ENCODE measurements at regions not wholly inside any gene's neighbourhood (a gene's known extent, or its start where the extent isn't known, plus 50 kb on each side); places are given as distances from the start of the nearest gene placed in this dataset.

GRCh38 chr5:158430166-158430797, 571.3 kb upstream of the CLINT1 start:
- WGBS, 2 experiments (ENCODE audit: insufficient coverage in 2 of 2): 86 to 92% methylated on average over 1 of the region's 2 CpGs
- Histone ChIP-seq H3K9me3 (ENCODE audit: control insufficient read depth, low read length) (no peaks in the 10 kb centered on the region), H3K27ac (ENCODE audit: low read depth, low read length, severe bottlenecking) (no peak overlapping the region)

DNA sequence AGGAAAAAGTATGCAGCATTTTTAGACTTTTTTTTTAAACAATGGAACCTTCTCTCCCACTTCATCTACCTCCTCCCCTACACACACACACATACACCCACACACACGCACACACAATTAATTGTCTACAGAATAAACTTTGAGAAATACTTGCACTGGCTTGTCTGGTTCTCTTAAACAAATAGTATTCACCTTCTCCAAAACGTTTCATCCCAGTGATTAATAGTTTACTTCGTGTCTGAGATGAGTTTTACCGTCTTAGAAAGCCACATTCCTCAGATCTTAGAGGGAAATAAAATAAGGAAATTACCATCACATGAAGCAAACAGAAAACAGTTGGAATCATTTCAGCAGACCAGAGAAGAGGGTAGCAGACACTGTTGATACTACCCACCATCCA, 570.6 kb upstream of the CLINT1 start:
- H3K4me3 ChIP-seq (ENCODE audit: extremely low read depth, insufficient read depth, low read length, poor library complexity, severe bottlenecking): no peak overlapping the region
- H3K36me3 ChIP-seq (ENCODE audit: control insufficient read depth, insufficient read depth, low read length): no peaks in the 10 kb centered on the region
- no peaks in the 10 kb centered on the region for H3K4me1 ChIP-seq (ENCODE audit: control insufficient read depth, insufficient read depth, low read length, poor library complexity, severe bottlenecking)
- H3K27ac ChIP-seq (ENCODE audit: low read depth, low read length, severe bottlenecking): no peak overlapping the region
- H3K9me3 ChIP-seq (ENCODE audit: control insufficient read depth, low read length): no peaks in the 10 kb centered on the region
- 92 to 100% methylated on average over 1 of the region's 4 CpGs for WGBS, 2 experiments (ENCODE audit: insufficient coverage in 2 of 2)

More at GRCh38 chr5:158430166-158430797, 571.3 kb upstream of the CLINT1 start:
- Histone ChIP-seq H3K4me1 (ENCODE audit: control insufficient read depth, insufficient read depth, low read length, poor library complexity, severe bottlenecking) (no peaks in the 10 kb centered on the region), H3K4me3 (ENCODE audit: extremely low read depth, insufficient read depth, low read length, poor library complexity, severe bottlenecking) (no peak overlapping the region), H3K36me3 (ENCODE audit: control insufficient read depth, insufficient read depth, low read length) (no peaks in the 10 kb centered on the region)

GRCh38 chr5:158423623-158424200, 564.8 kb upstream of the CLINT1 start:
- Histone ChIP-seq H3K9me3 (ENCODE audit: control insufficient read depth, low read length) (no peaks in the 10 kb centered on the region), H3K4me1 (ENCODE audit: control insufficient read depth, insufficient read depth, low read length, poor library complexity, severe bottlenecking) (no peaks in the 10 kb centered on the region), H3K36me3 (ENCODE audit: control insufficient read depth, insufficient read depth, low read length) (no peaks in the 10 kb centered on the region), H3K27ac (ENCODE audit: low read depth, low read length, severe bottlenecking) (no peak overlapping the region), H3K4me3 (ENCODE audit: extremely low read depth, insufficient read depth, low read length, poor library complexity, severe bottlenecking) (no peak overlapping the region)
- 88 to 100% methylated on average over 1 of the region's 2 CpGs for WGBS, 2 experiments (ENCODE audit: insufficient coverage in 2 of 2)

GRCh38 chr5:158422653-158423515, 563.9 kb upstream of the CLINT1 start:
- Histone ChIP-seq H3K9me3 (ENCODE audit: control insufficient read depth, low read length) (no peaks in the 10 kb centered on the region), H3K4me1 (ENCODE audit: control insufficient read depth, insufficient read depth, low read length, poor library complexity, severe bottlenecking) (no peaks in the 10 kb centered on the region), H3K27ac (ENCODE audit: low read depth, low read length, severe bottlenecking) (no peak overlapping the region), H3K4me3 (ENCODE audit: extremely low read depth, insufficient read depth, low read length, poor library complexity, severe bottlenecking) (no peak overlapping the region), H3K36me3 (ENCODE audit: control insufficient read depth, insufficient read depth, low read length) (no peaks in the 10 kb centered on the region)
- 92 to 95% methylated on average over 6 to 7 of the region's 9 CpGs for WGBS, 2 experiments (ENCODE audit: insufficient coverage in 2 of 2)

DNA sequence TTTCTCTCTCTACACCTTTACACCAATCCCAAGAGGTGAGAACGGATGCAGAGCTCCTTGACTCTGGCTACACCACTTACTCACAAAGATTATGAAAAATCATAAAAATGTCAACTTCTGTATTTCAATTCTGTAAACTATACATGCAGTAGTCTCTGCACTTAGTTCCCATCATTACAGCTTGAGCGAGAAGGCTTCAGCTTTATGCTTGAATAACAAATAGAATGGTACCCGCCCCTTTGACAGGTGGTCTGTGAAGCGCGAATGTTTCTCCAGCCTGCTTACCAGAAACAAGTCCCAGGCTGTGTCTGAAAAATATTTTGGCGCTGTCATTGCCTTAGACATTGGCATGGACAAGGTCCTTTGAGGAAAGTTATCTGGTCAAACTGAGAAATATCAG, 562.4 kb upstream of the CLINT1 start:
- Histone ChIP-seq H3K27ac (ENCODE audit: low read depth, low read length, severe bottlenecking) (no peak overlapping the region), H3K9me3 (ENCODE audit: control insufficient read depth, low read length) (no peaks in the 10 kb centered on the region), H3K4me1 (ENCODE audit: control insufficient read depth, insufficient read depth, low read length, poor library complexity, severe bottlenecking) (no peaks in the 10 kb centered on the region), H3K36me3 (ENCODE audit: control insufficient read depth, insufficient read depth, low read length) (no peaks in the 10 kb centered on the region), H3K4me3 (ENCODE audit: extremely low read depth, insufficient read depth, low read length, poor library complexity, severe bottlenecking) (no peak overlapping the region)
- WGBS, 2 experiments (ENCODE audit: insufficient coverage in 2 of 2): 83 to 95% methylated on average over 4 to 5 of the region's 6 CpGs

GRCh38 chr5:158419186-158419585, 560.2 kb upstream of the CLINT1 start:
- H3K4me1 ChIP-seq (ENCODE audit: control insufficient read depth, insufficient read depth, low read length, poor library complexity, severe bottlenecking): peaks cover 4% of the 10 kb centered on the region
- no peaks in the 10 kb centered on the region for H3K9me3 ChIP-seq (ENCODE audit: control insufficient read depth, low read length)
- H3K36me3 ChIP-seq (ENCODE audit: control insufficient read depth, insufficient read depth, low read length): no peaks in the 10 kb centered on the region
- WGBS, 2 experiments (ENCODE audit: insufficient coverage in 2 of 2): 77 to 92% methylated on average over 2 of the region's 2 CpGs
- H3K27ac ChIP-seq (ENCODE audit: low read depth, low read length, severe bottlenecking): no peak overlapping the region
- no peak overlapping the region for H3K4me3 ChIP-seq (ENCODE audit: extremely low read depth, insufficient read depth, low read length, poor library complexity, severe bottlenecking)

- Histone ChIP-seq H3K9me3 (ENCODE audit: control insufficient read depth, low read length) (no peaks in the 10 kb centered on the region), H3K27ac (ENCODE audit: low read depth, low read length, severe bottlenecking) (no peak overlapping the region)
Measured at GRCh38 chr5:158414780-158415179, 555.8 kb upstream of the CLINT1 start.

DNA sequence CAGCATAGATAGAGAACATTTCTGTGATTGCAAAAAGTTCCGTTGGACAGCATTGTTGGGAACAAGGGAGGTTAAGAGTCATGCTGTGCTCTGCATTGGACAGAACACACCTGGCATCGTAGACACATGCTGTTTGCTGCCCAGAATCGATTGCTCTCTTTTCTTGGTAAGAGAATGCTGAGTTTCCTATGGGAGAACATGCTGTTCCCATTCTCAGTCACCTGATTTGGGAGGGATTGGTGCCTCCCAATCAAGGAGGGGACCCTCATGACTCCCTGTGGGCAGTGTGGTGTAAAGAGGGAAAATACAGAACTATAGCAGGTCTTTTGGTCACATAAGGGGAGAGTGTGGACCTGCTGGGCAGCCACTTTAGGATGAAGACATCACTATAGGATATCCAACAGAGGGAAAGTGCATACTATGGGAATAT, 555.4 kb upstream of the CLINT1 start:
- Histone ChIP-seq H3K9me3 (ENCODE audit: control insufficient read depth, low read length) (no peaks in the 10 kb centered on the region), H3K27ac (ENCODE audit: low read depth, low read length, severe bottlenecking) (no peak overlapping the region), H3K4me3 (ENCODE audit: extremely low read depth, insufficient read depth, low read length, poor library complexity, severe bottlenecking) (no peak overlapping the region), H3K4me1 (ENCODE audit: control insufficient read depth, insufficient read depth, low read length, poor library complexity, severe bottlenecking) (peaks cover 4% of the 10 kb centered on the region), H3K36me3 (ENCODE audit: control insufficient read depth, insufficient read depth, low read length) (no peaks in the 10 kb centered on the region)
- WGBS, 2 experiments (ENCODE audit: insufficient coverage in 2 of 2): 93 to 100% methylated on average over 2 to 3 of the region's 3 CpGs

More at GRCh38 chr5:158414780-158415179, 555.8 kb upstream of the CLINT1 start:
- no peak overlapping the region for H3K4me3 ChIP-seq (ENCODE audit: extremely low read depth, insufficient read depth, low read length, poor library complexity, severe bottlenecking)
- no CpG with 5 or more reads among the region's 1 CpG for WGBS, 2 experiments (ENCODE audit: insufficient coverage in 2 of 2)
- no peaks in the 10 kb centered on the region for H3K36me3 ChIP-seq (ENCODE audit: control insufficient read depth, insufficient read depth, low read length)
- H3K4me1 ChIP-seq (ENCODE audit: control insufficient read depth, insufficient read depth, low read length, poor library complexity, severe bottlenecking): peaks cover 4% of the 10 kb centered on the region

DNA sequence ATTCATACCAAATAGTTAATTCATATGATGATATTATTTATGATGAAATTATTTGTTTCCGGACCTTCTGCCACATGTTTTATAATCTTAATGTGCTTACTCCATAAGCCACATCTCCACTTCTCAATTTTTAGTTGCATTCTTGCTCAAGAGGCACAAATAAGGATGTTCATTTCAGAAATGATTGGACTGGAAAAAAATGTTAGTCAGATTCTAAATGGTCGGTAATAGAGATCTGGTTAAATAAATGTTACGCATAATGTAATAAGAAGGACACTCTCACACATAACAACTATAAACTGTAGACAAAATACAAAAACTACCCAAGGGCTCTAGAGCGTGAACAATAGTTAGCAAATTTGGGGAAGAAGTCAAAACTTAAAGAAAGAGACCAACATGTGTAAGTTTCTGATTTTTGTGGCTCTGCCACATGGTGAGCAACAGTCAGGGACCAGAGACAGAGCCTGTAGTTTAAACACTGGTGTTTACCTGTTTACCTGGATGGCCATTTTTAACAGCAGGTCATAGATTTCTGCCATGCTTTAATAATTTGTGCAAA, 554.3 kb upstream of the CLINT1 start:
- no peak overlapping the region for H3K4me3 ChIP-seq (ENCODE audit: extremely low read depth, insufficient read depth, low read length, poor library complexity, severe bottlenecking)
- 86 to 90% methylated on average over 1 of the region's 4 CpGs for WGBS, 2 experiments (ENCODE audit: insufficient coverage in 2 of 2)
- H3K9me3 ChIP-seq (ENCODE audit: control insufficient read depth, low read length): no peaks in the 10 kb centered on the region
- H3K36me3 ChIP-seq (ENCODE audit: control insufficient read depth, insufficient read depth, low read length): no peaks in the 10 kb centered on the region
- H3K27ac ChIP-seq (ENCODE audit: low read depth, low read length, severe bottlenecking): no peak overlapping the region
- peaks cover 4% of the 10 kb centered on the region for H3K4me1 ChIP-seq (ENCODE audit: control insufficient read depth, insufficient read depth, low read length, poor library complexity, severe bottlenecking)

DNA sequence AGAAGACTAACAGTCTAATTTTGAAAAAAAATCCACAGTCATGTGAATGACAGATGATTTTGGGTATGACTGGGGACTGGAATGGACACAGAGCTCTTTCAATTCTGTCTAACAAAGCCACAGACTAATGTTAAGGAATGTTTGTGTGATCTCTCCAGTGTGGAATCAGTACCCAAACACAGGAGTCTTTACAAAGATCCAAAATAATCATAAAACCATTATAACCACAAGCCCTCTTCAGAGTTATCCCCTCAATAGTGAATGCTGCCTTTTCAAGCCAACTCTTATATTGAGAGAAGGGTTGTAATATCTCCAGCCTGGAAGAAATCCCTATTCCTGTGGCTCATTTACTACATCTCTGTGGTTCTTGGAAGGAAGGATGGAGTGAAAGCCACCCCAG, 552.0 kb upstream of the CLINT1 start:
- H3K36me3 ChIP-seq (ENCODE audit: control insufficient read depth, insufficient read depth, low read length): no peaks in the 10 kb centered on the region
- H3K4me1 ChIP-seq (ENCODE audit: control insufficient read depth, insufficient read depth, low read length, poor library complexity, severe bottlenecking): peaks cover 4% of the 10 kb centered on the region
- H3K4me3 ChIP-seq (ENCODE audit: extremely low read depth, insufficient read depth, low read length, poor library complexity, severe bottlenecking): no peak overlapping the region
- H3K27ac ChIP-seq (ENCODE audit: low read depth, low read length, severe bottlenecking): no peak overlapping the region
- no peaks in the 10 kb centered on the region for H3K9me3 ChIP-seq (ENCODE audit: control insufficient read depth, low read length)

Measured in mesodermal cell (in vitro differentiated cells).